Stimulated activated CD4-positive, alpha-beta T cell treated with anti-CD3 and anti-CD28 coated beads, Interleukin-4, amount 100 ng/mL, for 4 hours (primary cell): ENCODE measurements at regions not wholly inside any gene's neighbourhood (a gene's known extent, or its start where the extent isn't known, plus 50 kb on each side); places are given as distances from the start of the nearest gene placed in this dataset.
"Not testable (repeated sequence)": the region's sequence is repeated elsewhere in the genome, so short reads cannot be mapped to it uniquely, and the experiment has no call there.

Source experiments
- DNase-seq, 2 experiments: peaks; one replicate each; pipeline ENCODE4 v3.0.0-alpha.2; 2020

GRCh38 chrX:150167482-150168324 is 195.4 kb upstream of the MAMLD1 start:
- DNase-seq, result no peak

GRCh38 chrX:150182161-150182560 is 181.0 kb upstream of the MAMLD1 start:
- no peak for DNase-seq

GRCh38 chrX:150184491-150184890 is 178.6 kb upstream of the MAMLD1 start:
- DNase-seq, result no peak

- no peak for DNase-seq
Observed at GRCh38 chrX:150185766-150186165, 177.4 kb upstream of the MAMLD1 start.

- DNase-seq, result no peak
Observed at GRCh38 chrX:150192816-150193215, 170.3 kb upstream of the MAMLD1 start.

- DNase-seq, result no peak
Observed at GRCh38 chrX:150196285-150196684, 166.8 kb upstream of the MAMLD1 start.

- no peak for DNase-seq
Observed at GRCh38 chrX:150197388-150197787, 165.7 kb upstream of the MAMLD1 start.

GRCh38 chrX:150198776-150199175 is 164.3 kb upstream of the MAMLD1 start:
- DNase-seq, result no peak

GRCh38 chrX:150199181-150199580 is 163.9 kb upstream of the MAMLD1 start:
- no peak for DNase-seq

- no peak for DNase-seq
Observed at GRCh38 chrX:150199803-150200202, 163.3 kb upstream of the MAMLD1 start.

GRCh38 chrX:150200361-150200760 is 162.8 kb upstream of the MAMLD1 start:
- no peak for DNase-seq

GRCh38 chrX:150200820-150201287 is 162.3 kb upstream of the MAMLD1 start:
- peak; percentile 13 to 48 for DNase-seq

GRCh38 chrX:150201391-150201790 is 161.7 kb upstream of the MAMLD1 start:
- no peak for DNase-seq

GRCh38 chrX:150201841-150202240 is 161.3 kb upstream of the MAMLD1 start:
- no peak for DNase-seq

- DNase-seq, result no peak
Observed at GRCh38 chrX:150202641-150203247, 160.4 kb upstream of the MAMLD1 start.

GRCh38 chrX:150203248-150203645 is 159.9 kb upstream of the MAMLD1 start:
- no peak for DNase-seq

GRCh38 chrX:150205011-150205410 is 158.1 kb upstream of the MAMLD1 start:
- no peak for DNase-seq

GRCh38 chrX:150207733-150208132 is 155.4 kb upstream of the MAMLD1 start:
- no peak for DNase-seq

- DNase-seq, result no peak
Observed at GRCh38 chrX:150211988-150212387, 151.1 kb upstream of the MAMLD1 start.

- no peak for DNase-seq
Observed at GRCh38 chrX:150212672-150213480, 150.2 kb upstream of the MAMLD1 start.

GRCh38 chrX:150213481-150214030 is 149.6 kb upstream of the MAMLD1 start:
- DNase-seq, result no peak

GRCh38 chrX:150216000-150216399 is 147.1 kb upstream of the MAMLD1 start:
- DNase-seq, result not testable (repeated sequence)

- no peak for DNase-seq
Observed at GRCh38 chrX:150216716-150217115, 146.4 kb upstream of the MAMLD1 start.
